HG03571 (cell line): ENCODE measurements at regions not wholly inside any gene's neighbourhood (a gene's known extent, or its start where the extent isn't known, plus 50 kb on each side); places are given as distances from the start of the nearest gene placed in this dataset.

Source experiments
- ATAC-seq: cut with Tn5 transposase; IDR thresholded peaks from one replicate; pipeline ENCODE4 v1.9.1; 2021; ENCODE audit not compliant: unreplicated experiment

DNA sequence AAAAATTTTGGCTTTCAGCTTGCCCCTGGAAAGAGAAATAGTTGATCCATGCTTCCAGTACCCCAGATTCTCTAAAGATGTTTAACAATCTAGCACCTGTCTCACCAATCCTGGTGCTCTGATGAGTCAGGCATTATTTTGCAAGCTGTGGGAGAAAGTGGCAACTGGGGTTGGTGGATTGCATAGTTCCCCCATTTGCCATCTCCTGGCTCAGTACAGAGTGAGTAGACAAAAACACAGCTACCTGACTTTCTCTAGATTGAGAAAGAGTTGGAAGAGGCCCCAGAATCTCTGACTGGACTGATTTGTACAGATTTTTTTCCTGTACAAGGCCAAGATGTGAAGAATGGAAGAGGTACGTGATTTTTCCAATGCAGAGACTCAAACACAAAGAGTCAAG lies 75.1 kb upstream of the NEGR1 start:
- ATAC-seq: no peak

DNA sequence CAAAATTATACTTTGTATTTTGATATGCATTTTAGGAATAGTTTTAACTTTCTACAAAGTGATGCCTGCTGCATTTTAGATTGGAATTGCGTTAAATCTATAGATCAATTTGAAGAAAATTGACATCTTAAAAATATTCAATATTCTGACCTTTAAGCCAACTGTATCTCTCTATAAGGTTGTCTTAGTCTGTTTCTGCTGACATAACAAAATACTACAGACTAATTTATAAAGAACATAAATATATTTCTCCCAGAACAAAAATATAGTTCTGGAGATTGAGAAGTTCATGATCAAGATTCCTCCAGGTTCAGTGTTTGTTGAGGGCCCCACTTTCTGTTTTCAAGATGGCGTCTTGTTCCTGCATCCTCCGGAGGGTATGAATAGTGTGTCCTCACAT lies 73.6 kb upstream of the NEGR1 start:
- no peak for ATAC-seq

DNA sequence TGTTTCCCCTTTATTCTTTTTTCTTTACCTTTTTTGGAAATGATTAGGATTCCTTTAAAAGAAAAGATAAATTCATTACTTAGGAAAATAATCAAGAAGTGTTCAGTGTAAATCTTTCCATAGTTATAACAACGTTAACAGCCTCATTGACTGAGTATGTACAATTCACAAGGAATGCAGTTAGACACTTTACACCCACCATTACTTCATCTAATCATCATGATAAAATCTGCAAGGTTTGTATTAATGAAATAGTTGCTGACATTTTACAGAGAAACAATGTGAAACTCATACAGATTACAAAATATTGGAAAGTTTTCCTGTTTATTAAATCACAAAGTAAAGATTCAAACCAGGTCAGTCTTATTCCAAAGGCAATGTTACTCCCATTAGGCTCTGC lies 59.3 kb upstream of the NEGR1 start:
- ATAC-seq: no peak

DNA sequence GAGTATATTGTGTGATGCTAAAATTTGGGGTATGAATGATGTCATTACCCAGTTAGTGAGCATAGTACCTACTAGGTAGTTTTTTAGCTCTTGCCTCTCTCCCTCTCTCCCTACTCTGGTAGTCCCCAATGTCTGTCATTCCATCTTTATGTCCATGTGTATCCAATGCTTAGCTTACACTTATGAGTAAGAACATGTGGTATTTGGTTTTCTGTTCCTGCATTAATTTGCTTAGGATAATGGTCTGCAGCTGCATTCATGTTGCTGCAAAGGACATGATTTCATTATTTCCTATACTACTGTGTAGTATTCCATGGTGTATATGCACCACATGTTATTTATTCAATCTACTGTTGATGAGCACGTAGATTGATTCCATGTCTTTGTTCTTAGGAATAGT lies 54.4 kb upstream of the NEGR1 start:
- no peak for ATAC-seq
